Endothelial cell of umbilical vein (primary cell): ENCODE measurements at regions not wholly inside any gene's neighbourhood (a gene's known extent, or its start where the extent isn't known, plus 50 kb on each side); places are given as distances from the start of the nearest gene placed in this dataset.

Source experiments
- BruUV-seq: library from RNA; stranded (reverse); fragments of 400-500 nt; replicated peaks from 2 replicates; lab custom pipeline; 2021; lab: Mats Ljungman, UMichigan
- CTCF ChIA-PET: fragments of 300-600, 350-600 bp; sonication (Branson Sonifier 250); formaldehyde crosslinking; loops from one replicate; lab custom pipeline; 2021; ENCODE audit warnings: antibody characterized with exemption, inconsistent platforms; lab: Charles Lee
- POLR2A ChIA-PET: fragments of 300-600, 350-600 bp; sonication (Branson Sonifier 250); formaldehyde crosslinking; loops from one replicate; lab custom pipeline; 2021; ENCODE audit warnings: antibody characterized with exemption, inconsistent platforms; lab: Charles Lee
- DNase-seq: peaks from one replicate; pipeline ENCODE4 v3.0.0-alpha.2; 2011; ENCODE audit warnings: low read depth, low spot score
- FAIRE-seq: peaks from 2 replicates; lab custom pipeline; 2011; peaks lifted over from hg19 to GRCh38; lab: Jason Lieb, UNC
- H2AFZ ChIP-seq: 2 replicates; pipeline ENCODE4 v1.6.0; 2012; ENCODE audit warnings: low read depth, low read length, control low read depth, inconsistent platforms
- H3K27ac ChIP-seq: 2 replicates; pipeline ENCODE4 v1.5.1; 2011; ENCODE audit warnings: low read depth, mild to moderate bottlenecking, control low read depth, low read length, moderate library complexity; ENCODE audit not compliant: insufficient read depth
- H3K27me3 ChIP-seq, 2 experiments: 2 replicates each; pipeline versions ENCODE4 v1.6.0 to v1.6.1; 2011; ENCODE audit warnings: low read length in 2 of 2, mixed read lengths in 1 of 2; ENCODE audit not compliant: control insufficient read depth in 2 of 2, insufficient read depth in 2 of 2
- H3K36me3 ChIP-seq, 2 experiments: 2 replicates in 1 of 2; 3 replicates in 1 of 2; pipeline ENCODE4 v1.5.1; 2011; ENCODE audit warnings: low read length in 2 of 2, mild to moderate bottlenecking in 1 of 2, moderate library complexity in 1 of 2; ENCODE audit not compliant: control insufficient read depth in 2 of 2, insufficient read depth in 2 of 2; ENCODE audit errors: extremely low read depth in 1 of 2
- H3K4me1 ChIP-seq: 3 replicates; pipeline ENCODE4 v1.5.1; 2011; ENCODE audit warnings: mild to moderate bottlenecking, low read length; ENCODE audit not compliant: control insufficient read depth, insufficient read depth; ENCODE audit errors: extremely low read depth
- H3K4me2 ChIP-seq: 2 replicates; pipeline ENCODE4 v1.6.1; 2011; ENCODE audit warnings: low read length, control low read depth, mixed read lengths; ENCODE audit not compliant: insufficient read depth
- H3K4me3 ChIP-seq, 3 experiments: fragments of 200-600 bp in 1 of 3; sonication (generic), shearing (Covaris generic) in 1 of 3; replicated peaks in 1 of 3; 2 replicates each; pipeline ENCODE4 v1.5.1; 2011 to 2016; ENCODE audit warnings: control low read depth in 3 of 3, low read length in 3 of 3, mild to moderate bottlenecking in 2 of 3, inconsistent platforms in 1 of 3, low read depth in 1 of 3, moderate library complexity in 1 of 3; ENCODE audit not compliant: insufficient read depth in 1 of 3
- H3K79me2 ChIP-seq: 2 replicates; pipeline ENCODE4 v1.6.0; 2012; ENCODE audit warnings: low read length, inconsistent platforms; ENCODE audit not compliant: control insufficient read depth, insufficient read depth
- H3K9ac ChIP-seq: replicated peaks from 2 replicates; pipeline ENCODE3; 2011; ENCODE audit warnings: low read length, control low read depth; ENCODE audit not compliant: insufficient read depth; ENCODE audit errors: extremely low read depth
- H3K9me1 ChIP-seq: replicated peaks from 3 replicates; pipeline ENCODE4 v1.6.0; 2011; ENCODE audit warnings: mild to moderate bottlenecking, low read length; ENCODE audit not compliant: control insufficient read depth, insufficient read depth; ENCODE audit errors: extremely low read depth
- H3K9me3 ChIP-seq: replicated peaks from 2 replicates; pipeline ENCODE4 v1.5.1; 2012; ENCODE audit warnings: low read length, inconsistent platforms; ENCODE audit not compliant: control insufficient read depth, insufficient read depth
- H4K20me1 ChIP-seq: replicated peaks from 2 replicates; pipeline ENCODE3; 2011; ENCODE audit warnings: mild to moderate bottlenecking, low read length; ENCODE audit not compliant: control insufficient read depth, insufficient read depth; ENCODE audit errors: extremely low read depth
- CTCF ChIP-seq, 2 donors: IDR thresholded peaks; 1 replicate in 1 of 2; 2 replicates in 1 of 2; pipeline ENCODE4 v1.5.1; 2011; ENCODE audit warnings: low read length in 2 of 2, mild to moderate bottlenecking in 2 of 2, moderate library complexity in 2 of 2, control low read depth in 1 of 2, inconsistent platforms in 1 of 2, low read depth in 1 of 2; ENCODE audit not compliant: insufficient read depth in 1 of 2; ENCODE audit errors: extremely low read depth in 1 of 2
- EZH2 ChIP-seq: IDR thresholded peaks from 2 replicates; pipeline ENCODE4 v1.6.1; 2012; ENCODE audit warnings: borderline replicate concordance, low read depth, mild to moderate bottlenecking, moderate library complexity, low read length, inconsistent platforms; ENCODE audit not compliant: severe bottlenecking
- FOS ChIP-seq: IDR thresholded peaks from 2 replicates; pipeline ENCODE4 v1.6.1; 2011; ENCODE audit warnings: mild to moderate bottlenecking, low read length, moderate library complexity, borderline replicate concordance; ENCODE audit not compliant: insufficient read depth
- GATA2 ChIP-seq: IDR thresholded peaks from 2 replicates; pipeline ENCODE4 v1.7.0; 2011; ENCODE audit warnings: low read depth, mild to moderate bottlenecking, moderate library complexity, mixed read lengths, low read length; ENCODE audit not compliant: insufficient read length, insufficient read depth
- JUN ChIP-seq: IDR thresholded peaks from 2 replicates; pipeline ENCODE4 v1.6.1; 2011; ENCODE audit warnings: borderline replicate concordance, low read depth; ENCODE audit not compliant: insufficient read length, insufficient read depth
- MAX ChIP-seq: IDR thresholded peaks from 2 replicates; pipeline ENCODE4 v1.6.1; 2011; ENCODE audit not compliant: insufficient read depth, insufficient read length
- MYC ChIP-seq: IDR thresholded peaks from one replicate; pipeline ENCODE4 v1.6.1; 2011; ENCODE audit warnings: mild to moderate bottlenecking, low read depth, low read length
- POLR2A ChIP-seq: IDR thresholded peaks from 2 replicates; pipeline ENCODE4 v1.6.1; 2012; ENCODE audit warnings: low read depth, mild to moderate bottlenecking, control low read depth, low read length
- POLR2AphosphoS5 ChIP-seq: IDR thresholded peaks from 2 replicates; pipeline ENCODE4 v1.6.1; 2012; ENCODE audit warnings: low read depth, mild to moderate bottlenecking, control low read depth, low read length, moderate library complexity; ENCODE audit not compliant: insufficient read depth
- dilution Hi-C: fragments of 300-500 bp; cut with MboI; formaldehyde crosslinking; loops from one replicate; pipeline ENCODE4 v1.15.0; 2019; ENCODE audit warnings: low sequenced_read_pairs; ENCODE audit not compliant: extremely low pct_ligation_motif_present
- intact Hi-C: fragments of 100-400 bp; cut with micrococcal nuclease; formaldehyde crosslinking; loops from one replicate; pipeline ENCODE4 v1.10.0; 2022

- Histone ChIP-seq H3K9ac (no peak overlapping the region), H3K27ac (no peak overlapping the region), H3K4me1 (no peaks in the 10 kb centered on the region), H3K4me2 (no peak overlapping the region), H3K9me3 (no peaks in the 10 kb centered on the region), H3K79me2 (no peaks in the 10 kb centered on the region), H3K9me1 (no peaks in the 10 kb centered on the region), H3K27me3 (no peaks in the 10 kb centered on the region), H2AFZ (no peak overlapping the region), H3K4me3 (no peak overlapping the region), H3K36me3 (no peaks in the 10 kb centered on the region), H4K20me1 (no peaks in the 10 kb centered on the region)
- TF ChIP-seq MAX (no peak), POLR2AphosphoS5 (no peak), GATA2 (no peak), POLR2A (no peak), EZH2 (no peak), JUN (no peak), CTCF (IDR thresholded peaks at IDR 0.05; ENCODE audit: extremely low read depth in 1 of 2, insufficient read depth in 1 of 2, low read depth in 1 of 2, low read length in 2 of 2) (no peak), MYC (no peak), FOS (no peak)
- ChIA-PET POLR2A (no interaction called here), CTCF (no interaction called here)
- DNase-seq: no peak
- FAIRE-seq: no peak
- no TSS peak for BruUV-seq
- dilution Hi-C loops: no loop called here
- intact Hi-C loops: no loop called here
These were observed 390.0 kb downstream of the STK39 start for GRCh38 chr2:167857416-167857815.
